ENCODE measurements at regions not wholly inside any gene's neighbourhood (a gene's known extent, or its start where the extent isn't known, plus 50 kb on each side); places are given as distances from the start of the nearest gene placed in this dataset.

DNA sequence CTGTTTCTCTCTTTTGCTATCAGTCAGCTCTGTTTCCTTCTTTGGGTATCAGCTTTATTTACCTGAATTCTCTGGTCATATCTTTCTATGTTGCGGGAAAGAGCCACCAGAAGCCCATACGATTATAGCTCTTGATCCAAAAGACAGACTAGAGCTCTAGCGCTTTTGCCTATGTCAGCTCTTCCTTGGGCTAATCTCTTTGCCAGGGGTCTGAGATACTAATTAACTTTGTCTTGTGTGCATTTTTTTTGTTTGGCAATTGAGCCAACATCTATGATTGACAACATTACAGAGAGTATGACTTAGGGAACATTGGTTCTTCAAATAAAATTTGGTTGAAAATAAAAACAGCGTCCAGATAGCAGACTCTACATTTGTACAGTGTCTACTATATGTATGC lies 603.0 kb downstream of the KCTD16 start:
- no peak for DNase-seq

- DNase-seq: no peak
Observed at GRCh38 chr5:144771802-144772201, 601.1 kb downstream of the KCTD16 start.

DNA sequence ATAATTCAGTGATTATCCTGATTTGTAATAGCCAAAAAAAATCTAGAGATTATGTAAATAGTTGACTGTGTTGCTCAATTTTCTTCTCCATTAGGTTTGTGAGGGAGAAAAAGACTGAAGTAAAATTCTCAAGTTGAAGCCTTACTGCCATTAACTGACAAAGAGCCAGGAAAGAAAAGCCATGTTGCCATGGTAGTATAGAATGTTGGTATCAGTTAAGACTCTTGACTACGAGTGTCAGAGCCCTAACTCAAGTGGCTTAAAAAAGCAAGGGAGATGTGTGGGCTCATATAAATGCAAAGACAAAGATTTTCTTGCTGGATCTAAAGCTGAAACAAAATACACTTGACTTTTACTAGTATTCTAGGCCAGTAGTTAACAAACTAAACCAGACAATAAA lies 571.7 kb downstream of the KCTD16 start:
- no peak for DNase-seq

DNA sequence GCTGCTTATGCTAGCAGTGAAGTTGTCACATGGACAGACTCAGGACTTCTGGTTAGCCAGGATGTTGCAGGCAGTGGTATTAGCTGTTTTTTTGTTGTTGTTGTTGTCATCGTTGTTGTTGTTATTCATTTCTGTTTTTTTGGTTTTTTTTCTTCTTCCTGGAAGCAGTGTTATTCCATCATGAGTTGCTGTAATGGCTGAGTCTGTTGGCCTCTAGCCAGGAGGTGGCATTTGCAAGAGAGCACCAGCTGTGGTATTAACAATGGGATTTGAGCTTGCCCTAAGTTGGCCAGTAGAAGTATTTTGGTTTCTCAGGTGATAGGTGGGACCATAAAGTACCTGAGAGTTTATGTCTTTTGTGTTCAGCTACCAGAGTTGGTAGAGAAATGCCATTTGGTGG lies 561.1 kb downstream of the KCTD16 start:
- no peak for DNase-seq

GRCh38 chr5:144712090-144712489 lies 541.4 kb downstream of the KCTD16 start:
- no peak for DNase-seq

- DNase-seq: no peak
Observed at GRCh38 chr5:144711172-144711571, 540.5 kb downstream of the KCTD16 start.

- no peak for DNase-seq
Observed at GRCh38 chr5:144710637-144711036, 540.0 kb downstream of the KCTD16 start.

GRCh38 chr5:144703776-144704175 lies 533.1 kb downstream of the KCTD16 start:
- no peak for DNase-seq

GRCh38 chr5:144698484-144698883 lies 527.8 kb downstream of the KCTD16 start:
- no peak for DNase-seq

- no peak for DNase-seq
Observed at GRCh38 chr5:144697847-144698262, 527.2 kb downstream of the KCTD16 start.

DNA sequence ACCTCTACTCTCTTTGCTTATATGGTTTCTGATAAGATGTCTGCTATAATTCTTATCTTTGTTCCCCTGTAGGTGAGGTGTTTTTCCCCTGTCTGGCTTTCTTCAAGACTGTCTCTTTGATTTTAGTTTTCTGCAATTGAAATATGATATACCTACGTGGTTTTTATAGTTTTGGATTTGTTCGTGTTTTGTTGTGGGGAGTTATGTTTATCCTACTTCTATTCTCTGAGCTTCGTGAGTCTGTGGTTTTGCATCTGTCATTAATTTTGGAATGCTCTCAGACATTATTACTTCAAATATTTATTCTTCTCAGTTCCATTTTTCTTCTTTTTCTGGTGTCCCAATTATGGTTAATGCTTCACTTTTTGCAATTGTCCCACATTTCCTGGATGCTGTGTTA lies 521.3 kb downstream of the KCTD16 start:
- no peak for DNase-seq

DNA sequence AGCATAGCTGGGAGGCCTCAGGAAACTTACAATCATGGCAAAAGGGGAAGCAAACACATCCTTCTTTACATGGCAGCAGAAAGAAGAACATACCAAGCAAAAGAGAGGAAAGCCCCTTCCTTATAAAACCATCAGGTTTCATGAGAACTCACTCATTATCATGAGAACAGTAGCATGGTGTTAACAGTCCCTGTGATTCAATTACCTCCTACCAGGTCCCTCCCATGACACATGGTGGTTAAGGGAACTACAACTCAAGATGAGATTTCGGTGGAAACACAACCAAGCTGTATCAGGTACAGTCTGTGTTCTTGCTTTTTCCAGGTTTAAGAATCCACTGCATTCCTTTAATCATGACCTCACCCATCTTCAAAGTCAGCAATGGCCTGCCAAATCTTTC lies 514.2 kb downstream of the KCTD16 start:
- DNase-seq: no peak

DNA sequence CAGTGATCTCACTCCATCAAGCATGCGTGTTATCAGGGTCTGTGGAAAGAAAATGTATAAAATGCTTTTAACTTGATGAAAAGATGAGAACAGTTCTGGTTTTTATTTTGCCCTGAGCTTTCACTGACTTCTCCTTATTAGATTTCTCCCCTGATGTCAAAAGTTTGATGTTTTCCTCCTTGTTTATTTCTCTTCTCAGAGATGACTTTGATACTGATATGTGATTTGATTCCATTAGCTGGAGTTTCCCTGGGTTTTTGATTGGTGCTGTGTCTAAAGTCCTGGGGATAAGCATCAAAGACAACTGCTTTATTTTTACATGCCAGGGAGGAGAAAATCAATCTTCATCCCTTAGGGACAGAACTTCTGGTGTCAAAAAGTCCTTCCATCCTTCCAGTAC lies 510.0 kb downstream of the KCTD16 start:
- DNase-seq: no peak

- no peak for DNase-seq
Observed at GRCh38 chr5:144671066-144671465, 500.4 kb downstream of the KCTD16 start.

DNA sequence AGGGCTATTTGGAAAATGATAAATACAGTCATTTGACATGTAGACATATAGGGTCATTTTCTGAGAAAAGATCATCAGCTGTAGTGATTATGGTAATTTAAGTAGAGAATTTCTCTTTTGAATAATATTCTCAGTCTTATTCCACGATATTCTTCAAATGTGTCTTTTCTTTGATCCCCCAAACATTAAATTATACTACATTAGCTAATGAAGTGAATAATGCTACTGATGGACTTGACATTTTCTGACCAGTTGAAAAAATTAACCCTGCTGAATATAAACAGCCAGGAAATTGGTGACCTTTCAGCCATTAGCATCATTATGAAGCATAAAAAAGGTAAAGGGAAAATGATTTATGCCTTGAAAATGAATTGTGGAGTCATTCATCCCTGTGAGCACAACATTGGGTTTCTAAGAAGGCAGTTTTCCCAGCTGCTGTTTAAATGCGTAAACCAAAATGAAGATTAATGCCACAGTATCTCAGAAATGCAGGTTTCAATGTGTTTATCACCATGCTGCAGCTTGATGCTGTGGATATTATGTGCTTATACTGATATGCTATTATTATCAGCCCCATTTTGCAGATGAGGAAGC lies 489.1 kb downstream of the KCTD16 start:
- no peak for DNase-seq

DNA sequence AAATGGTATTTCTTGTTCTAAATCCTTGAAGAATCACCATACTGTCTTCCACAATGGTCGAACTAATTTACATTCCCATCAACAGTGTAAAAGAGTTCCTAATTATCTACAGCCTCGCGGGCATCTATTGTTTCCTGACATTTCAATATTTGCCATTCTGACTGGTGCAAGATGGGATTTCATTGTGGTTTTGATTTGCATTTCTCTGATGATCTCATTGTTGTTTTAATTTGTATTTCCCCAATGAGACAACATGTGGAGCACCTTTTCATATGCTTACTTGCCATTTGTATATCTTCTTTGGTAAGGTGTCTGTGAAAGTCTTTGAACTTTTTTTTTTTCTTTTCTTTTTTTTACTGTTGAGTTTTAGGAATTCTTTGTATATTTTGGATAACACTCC lies 473.6 kb downstream of the KCTD16 start:
- no peak for DNase-seq

DNA sequence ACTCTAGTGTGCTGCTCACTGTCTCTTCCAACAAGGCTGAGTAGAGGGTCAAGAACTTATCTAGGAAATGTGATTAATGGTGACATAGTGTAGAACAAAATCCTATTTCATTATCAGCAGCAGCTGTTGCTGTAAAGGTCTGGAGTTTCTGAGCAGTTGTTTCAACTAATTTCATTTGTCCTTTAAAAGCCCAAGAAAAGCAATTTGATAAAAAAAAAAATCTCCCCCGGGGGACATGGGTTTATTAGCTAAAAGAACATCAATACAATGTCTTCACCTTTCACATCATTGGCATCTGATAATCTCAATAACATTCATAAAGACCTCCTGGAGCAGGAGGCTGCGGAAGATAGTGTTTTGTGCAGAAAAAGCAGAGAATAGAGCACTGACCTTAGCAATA lies 468.1 kb downstream of the KCTD16 start:
- no peak for DNase-seq

DNA sequence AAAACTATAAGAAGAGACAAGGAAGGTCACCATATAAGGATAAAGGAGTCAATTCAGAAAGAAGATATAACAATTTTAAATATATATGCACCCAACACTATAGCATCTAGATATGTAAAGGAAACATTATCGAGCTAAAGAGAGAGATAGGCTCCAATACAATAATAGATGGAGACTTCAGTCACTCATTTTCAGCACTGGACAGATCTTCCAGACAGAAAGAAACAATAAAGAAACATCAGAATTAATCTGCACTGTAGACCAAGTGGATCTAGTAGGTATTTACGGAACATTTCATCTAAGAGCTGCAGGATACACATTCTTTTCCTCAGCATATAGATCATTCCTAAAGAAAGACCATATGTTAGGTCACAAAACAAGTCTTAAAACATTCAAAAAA lies 463.5 kb downstream of the KCTD16 start:
- no peak for DNase-seq

GRCh38 chr5:144598451-144599068 lies 427.9 kb downstream of the KCTD16 start:
- peak; percentile 46 for DNase-seq

GRCh38 chr5:144596517-144596916 lies 425.8 kb downstream of the KCTD16 start:
- no peak for DNase-seq

- DNase-seq: no peak
Observed at GRCh38 chr5:144594919-144595318, 424.2 kb downstream of the KCTD16 start.

GRCh38 chr5:144594234-144594633 lies 423.6 kb downstream of the KCTD16 start:
- peak; percentile 35 for DNase-seq

DNA sequence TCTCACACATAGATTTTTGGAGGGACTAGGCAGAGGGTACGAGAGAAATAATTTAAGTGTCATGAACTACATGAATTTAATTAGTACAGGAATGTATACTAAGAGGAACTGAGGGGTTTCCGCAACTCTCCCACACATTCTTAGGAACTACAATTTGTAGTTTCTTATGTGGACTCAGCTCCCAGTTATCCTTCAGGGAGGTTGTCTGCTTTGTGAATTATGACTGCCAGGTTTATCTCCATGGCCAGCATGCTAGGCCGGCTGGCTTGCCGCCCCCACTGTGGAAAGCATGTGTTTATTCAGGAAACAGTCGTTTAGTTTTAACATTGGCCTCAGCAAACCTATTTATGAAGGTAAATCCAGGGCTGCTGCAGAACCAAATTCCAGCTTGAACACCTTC lies 415.0 kb downstream of the KCTD16 start:
- no peak for DNase-seq

DNA sequence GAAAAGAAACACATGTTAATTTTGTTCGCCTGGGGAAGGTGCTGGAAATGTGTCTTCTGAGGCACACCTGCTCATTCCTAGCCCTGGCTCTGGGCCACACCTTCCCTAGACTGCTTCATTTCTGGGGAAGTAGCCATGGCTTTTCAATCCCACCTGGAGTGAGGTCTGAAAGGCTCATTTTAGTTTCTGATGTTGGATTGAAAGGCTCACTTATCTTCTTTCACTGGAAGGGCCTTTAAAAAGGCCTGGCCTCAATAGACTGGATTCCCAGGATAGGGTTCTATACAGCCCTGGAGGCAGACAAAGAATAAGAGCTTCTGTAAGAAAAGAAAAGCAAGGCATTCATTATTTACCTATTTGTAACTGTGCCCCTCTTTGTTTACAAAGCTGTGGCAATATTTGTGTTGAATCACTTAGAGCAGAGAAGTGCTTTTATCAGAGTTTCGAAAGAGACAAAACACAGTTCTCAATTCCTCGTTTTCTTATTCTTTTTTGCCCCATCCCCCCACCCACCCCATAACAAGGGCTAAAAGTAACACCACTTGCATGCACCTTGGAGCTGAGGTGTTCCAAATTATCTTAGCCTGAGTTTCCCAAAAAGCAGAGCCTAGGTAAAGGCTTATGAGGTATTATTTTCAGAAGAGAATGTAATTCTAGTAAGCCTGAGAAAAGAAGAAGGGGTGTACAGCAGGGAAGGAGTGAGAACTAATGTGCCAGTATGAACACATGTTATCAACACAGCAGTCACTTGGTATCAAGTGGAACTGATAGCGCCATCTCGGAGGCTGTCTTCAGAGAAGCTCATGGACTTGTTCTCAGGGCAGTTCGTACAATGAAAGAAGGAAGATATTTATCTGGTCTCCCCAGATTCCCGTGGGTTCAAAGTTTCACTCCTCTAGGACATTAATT lies 413.1 kb downstream of the KCTD16 start:
- peak; percentile 16 for DNase-seq
